GM23248 (cell line): ENCODE measurements at regions not wholly inside any gene's neighbourhood (a gene's known extent, or its start where the extent isn't known, plus 50 kb on each side); places are given as distances from the start of the nearest gene placed in this dataset.

Experiments
- DNase-seq: peaks from one replicate; pipeline ENCODE4 v3.0.0-alpha.2; 2015
- H2AFZ ChIP-seq: fragments of 200-600 bp; sonication (generic); 2 replicates; pipeline ENCODE4 v1.6.1; 2016; ENCODE audit warnings: antibody characterized with exemption
- H3F3A ChIP-seq: fragments of 200-600 bp; sonication (generic); 2 replicates; pipeline ENCODE4 v1.6.1; 2016; ENCODE audit warnings: mild to moderate bottlenecking, antibody characterized with exemption, mixed run types; ENCODE audit not compliant: insufficient read depth
- H3K27ac ChIP-seq: fragments of 200-600 bp; sonication (generic); 2 replicates; pipeline ENCODE4 v1.5.1; 2016; ENCODE audit warnings: mild to moderate bottlenecking
- H3K27me3 ChIP-seq: fragments of 200-600 bp; sonication (generic); replicated peaks from 2 replicates; pipeline ENCODE4 v1.6.1; 2016; ENCODE audit warnings: mild to moderate bottlenecking; ENCODE audit not compliant: insufficient read depth
- H3K36me3 ChIP-seq: fragments of 200-600 bp; sonication (generic); 2 replicates; pipeline ENCODE4 v1.6.1; 2016; ENCODE audit warnings: low read depth, mild to moderate bottlenecking
- H3K4me1 ChIP-seq: fragments of 200-600 bp; sonication (generic); 2 replicates; pipeline ENCODE4 v1.6.1; 2016; ENCODE audit warnings: mild to moderate bottlenecking; ENCODE audit not compliant: insufficient read depth
- H3K4me2 ChIP-seq: fragments of 200-600 bp; sonication (generic); one replicate; pipeline ENCODE4 v1.6.1; 2016; ENCODE audit warnings: mild to moderate bottlenecking; ENCODE audit not compliant: unreplicated experiment
- H3K4me3 ChIP-seq: fragments of 200-600 bp; sonication (generic); 2 replicates; pipeline ENCODE4 v1.5.1; 2016; ENCODE audit warnings: mild to moderate bottlenecking
- H3K79me2 ChIP-seq: fragments of 200-600 bp; sonication (generic); 2 replicates; pipeline ENCODE4 v1.6.1; 2016; ENCODE audit warnings: mild to moderate bottlenecking; ENCODE audit not compliant: insufficient read depth
- H3K9ac ChIP-seq: fragments of 200-600 bp; sonication (generic); 2 replicates; pipeline ENCODE4 v1.6.1; 2016; ENCODE audit warnings: mild to moderate bottlenecking
- H3K9me2 ChIP-seq: fragments of 200-600 bp; sonication (generic); 2 replicates; pipeline ENCODE4 v1.6.1; 2016; ENCODE audit warnings: mixed run types, mild to moderate bottlenecking, moderate library complexity; ENCODE audit not compliant: insufficient read depth
- H3K9me3 ChIP-seq: fragments of 200-600 bp; sonication (generic); one replicate; pipeline ENCODE4 v1.6.1; 2017; ENCODE audit warnings: low read depth
- H4K20me1 ChIP-seq: fragments of 200-600 bp; sonication (generic); 2 replicates; pipeline ENCODE4 v1.6.0; 2016; ENCODE audit not compliant: insufficient read depth
- EZH2 ChIP-seq: fragments of 200-600 bp; sonication (generic); IDR thresholded peaks from 2 replicates; pipeline ENCODE4 v1.6.1; 2018; ENCODE audit warnings: antibody characterized with exemption, mild to moderate bottlenecking; ENCODE audit not compliant: insufficient read depth, poor library complexity, severe bottlenecking
- EZH2phosphoT487 ChIP-seq: fragments of 200-600 bp; sonication (generic); IDR thresholded peaks from 2 replicates; pipeline ENCODE4 v1.6.1; 2018; ENCODE audit warnings: antibody characterized with exemption, moderate library complexity, mild to moderate bottlenecking, low read depth; ENCODE audit not compliant: insufficient read depth
- WGBS, 2 experiments: methylation state at CpG; one replicate each; pipeline ENCODE4 v1.1.6; 2015 to 2017; ENCODE audit warnings: low lambda C conversion rate in 2 of 2, low coverage in 1 of 2; ENCODE audit errors: missing lambda C conversion rate in 2 of 2; 5-methylcytosine and 5-hydroxymethylcytosine counted together
- in situ Hi-C: fragments of 300-500 bp; cut with MboI; formaldehyde crosslinking; loops from 2 replicates; pipeline ENCODE4 v1.15.0; 2020

DNA sequence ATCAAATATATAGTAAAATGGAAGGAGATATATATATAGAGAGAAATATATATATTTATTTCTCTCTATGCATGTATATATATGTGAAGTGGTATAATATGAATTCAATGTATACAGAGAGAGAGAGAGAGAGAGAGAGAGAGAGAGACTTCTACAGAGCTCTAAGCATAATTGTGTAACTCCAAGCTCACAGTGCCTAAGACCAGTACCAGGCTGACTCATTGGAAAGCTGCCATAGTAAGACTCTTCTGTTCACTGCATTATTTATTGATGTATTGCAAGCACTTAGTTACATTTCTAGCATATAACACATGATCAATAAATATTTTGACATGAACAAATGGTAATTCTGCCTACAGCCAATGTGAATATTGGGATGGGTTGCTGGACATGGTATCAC is 1734.7 kb downstream of the SLITRK1 start:
- Histone ChIP-seq H3K9ac (no peak overlapping the region), H3K9me3 (peaks cover 3% of the 10 kb centered on the region), H3K79me2 (no peaks in the 10 kb centered on the region), H3K4me2 (no peak overlapping the region), H4K20me1 (no peaks in the 10 kb centered on the region), H3K27ac (no peak overlapping the region), H3F3A (no peaks in the 10 kb centered on the region), H3K4me1 (no peaks in the 10 kb centered on the region), H3K4me3 (no peak overlapping the region), H3K9me2 (no peaks in the 10 kb centered on the region), H2AFZ (no peak overlapping the region), H3K36me3 (no peaks in the 10 kb centered on the region), H3K27me3 (no peaks in the 10 kb centered on the region)
- in situ Hi-C loops = no loop called here
- DNase-seq = no peak
- TF ChIP-seq EZH2phosphoT487 (no peak), EZH2 (no peak)

DNA sequence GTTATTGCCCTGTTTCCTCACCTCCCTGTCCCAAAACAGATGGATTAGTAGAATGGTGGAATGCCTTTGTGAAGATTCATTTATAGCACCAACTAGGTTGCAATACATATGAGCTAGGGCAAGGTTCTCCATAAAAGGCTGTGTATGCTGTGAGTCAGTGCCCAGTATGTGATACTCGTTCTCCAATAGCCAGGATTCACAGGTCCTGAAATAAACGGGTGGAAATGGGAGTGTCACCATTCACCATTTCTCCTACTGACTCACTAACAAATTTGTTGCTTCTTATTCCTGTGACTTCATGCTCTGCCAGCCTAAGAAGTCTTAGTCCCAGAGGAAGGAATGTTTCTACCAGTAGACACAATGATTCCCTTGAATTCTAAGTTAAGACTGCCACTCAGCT is 1745.4 kb downstream of the SLITRK1 start:
- Histone ChIP-seq H3K27ac (no peak overlapping the region), H3K27me3 (no peaks in the 10 kb centered on the region), H3K4me1 (no peaks in the 10 kb centered on the region), H2AFZ (no peak overlapping the region), H3K36me3 (no peaks in the 10 kb centered on the region), H4K20me1 (no peaks in the 10 kb centered on the region), H3K79me2 (no peaks in the 10 kb centered on the region), H3K4me3 (no peak overlapping the region), H3K9me2 (no peaks in the 10 kb centered on the region), H3K4me2 (no peak overlapping the region), H3K9ac (no peak overlapping the region), H3F3A (no peaks in the 10 kb centered on the region), H3K9me3 (no peaks in the 10 kb centered on the region)
- no peak for TF ChIP-seq EZH2phosphoT487
- TF ChIP-seq EZH2 = no peak
- DNase-seq = no peak
- in situ Hi-C loops = no loop called here
- WGBS, 2 experiments = 16 to 17% methylated on average over 2 of the region's 2 CpGs

DNA sequence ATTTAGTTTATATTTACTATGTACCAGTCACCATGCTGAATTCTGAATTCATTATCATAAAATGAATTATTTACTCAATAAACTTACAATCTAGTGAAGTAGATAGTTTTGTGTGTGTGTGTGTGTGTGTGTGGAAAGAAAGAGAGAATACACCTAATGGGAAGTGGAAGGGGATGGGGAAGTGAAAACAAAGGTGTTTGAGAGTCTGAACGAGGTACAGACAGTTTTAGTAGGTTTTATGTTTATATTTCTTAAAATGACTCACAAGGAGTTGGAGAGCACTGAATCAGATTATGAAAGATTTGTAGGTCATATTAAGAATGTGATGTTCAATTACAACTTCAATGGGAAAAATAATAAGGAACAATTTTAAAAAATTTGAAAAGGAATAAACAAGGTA is 1753.0 kb downstream of the SLITRK1 start:
- Histone ChIP-seq H3K9me2 (peaks cover 3% of the 10 kb centered on the region), H3K4me1 (no peaks in the 10 kb centered on the region), H3K27me3 (no peaks in the 10 kb centered on the region), H3K9ac (no peak overlapping the region), H3K4me2 (no peak overlapping the region), H3K79me2 (no peaks in the 10 kb centered on the region), H4K20me1 (no peaks in the 10 kb centered on the region), H2AFZ (no peak overlapping the region), H3K4me3 (no peak overlapping the region), H3K9me3 (no peaks in the 10 kb centered on the region), H3F3A (no peaks in the 10 kb centered on the region), H3K36me3 (no peaks in the 10 kb centered on the region), H3K27ac (no peak overlapping the region)
- TF ChIP-seq EZH2phosphoT487 (no peak), EZH2 (no peak)
- no peak for DNase-seq
- 3 to 5% methylated on average over 1 of the region's 1 CpG for WGBS, 2 experiments
- in situ Hi-C loops = no loop called here

DNA sequence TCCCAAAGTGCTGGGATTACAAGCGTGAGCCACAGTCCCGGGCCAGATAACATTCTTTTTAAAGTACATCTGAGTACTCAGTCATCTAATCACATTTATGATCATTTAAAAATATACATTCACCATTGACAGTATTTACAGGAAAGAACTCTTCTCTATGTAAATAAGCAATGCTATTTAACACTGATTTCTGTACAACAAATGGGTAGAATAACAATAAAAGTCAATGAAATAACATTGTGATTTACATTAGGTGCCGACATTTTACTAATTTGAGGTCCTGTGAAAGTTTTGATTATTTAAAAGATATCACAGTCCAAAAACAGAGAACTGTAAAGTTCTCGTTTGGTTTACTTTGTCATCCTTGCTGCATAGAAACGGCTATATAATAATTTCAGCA is 1763.7 kb downstream of the SLITRK1 start:
- TF ChIP-seq EZH2phosphoT487 (no peak), EZH2 (no peak)
- no peak overlapping the region for H3K4me2 ChIP-seq
- H3K4me1 ChIP-seq = no peaks in the 10 kb centered on the region
- no peaks in the 10 kb centered on the region for H4K20me1 ChIP-seq
- no peak overlapping the region for H3K9ac ChIP-seq
- in situ Hi-C loops = no loop called here
- no peaks in the 10 kb centered on the region for H3K9me3 ChIP-seq
- no peaks in the 10 kb centered on the region for H3F3A ChIP-seq
- no peak overlapping the region for H2AFZ ChIP-seq
- DNase-seq = no peak
- no peaks in the 10 kb centered on the region for H3K36me3 ChIP-seq
- H3K79me2 ChIP-seq = no peaks in the 10 kb centered on the region
- H3K27ac ChIP-seq = no peak overlapping the region
- no peak overlapping the region for H3K4me3 ChIP-seq
- WGBS, 2 experiments = 22 to 28% methylated on average over 5 of the region's 5 CpGs
- no peaks in the 10 kb centered on the region; the same call in 1 of the 2 replicates for H3K9me2 ChIP-seq
- H3K27me3 ChIP-seq = no peaks in the 10 kb centered on the region

DNA sequence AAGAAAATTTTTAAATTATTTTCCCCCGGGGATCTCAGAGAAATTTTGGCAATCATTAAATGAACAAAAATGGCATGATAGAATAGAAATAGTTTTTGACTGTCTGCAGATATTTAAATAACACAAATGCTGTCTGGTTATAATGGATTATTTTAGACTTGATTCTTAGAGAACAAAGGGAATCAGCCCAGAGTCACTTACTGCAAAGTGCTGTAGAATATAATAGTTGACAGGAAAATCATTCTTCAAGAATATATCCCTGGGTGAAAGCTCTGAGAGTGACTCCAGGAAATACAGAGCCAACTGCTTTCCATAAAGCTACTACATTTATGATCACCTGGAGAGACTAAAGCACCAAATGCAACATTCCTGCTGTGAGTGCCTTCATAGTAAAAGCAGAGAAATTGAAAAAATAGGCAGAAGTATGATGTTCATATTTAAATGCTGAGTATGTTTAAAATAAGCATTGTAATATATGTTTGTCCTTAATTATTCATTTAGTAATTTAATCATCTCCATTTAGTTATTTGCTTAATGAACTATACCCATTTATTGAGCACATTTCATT is 1765.8 kb downstream of the SLITRK1 start:
- in situ Hi-C loops = no loop called here
- no peak overlapping the region for H2AFZ ChIP-seq
- no peak for DNase-seq
- H3K4me2 ChIP-seq = no peak overlapping the region
- no peaks in the 10 kb centered on the region; the same call in 1 of the 2 replicates for H3K9me2 ChIP-seq
- H3K27me3 ChIP-seq = no peaks in the 10 kb centered on the region
- WGBS, 2 experiments = 0% methylated on average over 1 of the region's 1 CpG
- H3K27ac ChIP-seq = no peak overlapping the region
- no peaks in the 10 kb centered on the region for H3K4me1 ChIP-seq
- H3K9ac ChIP-seq = no peak overlapping the region
- no peaks in the 10 kb centered on the region for H3K9me3 ChIP-seq
- no peak for TF ChIP-seq EZH2
- TF ChIP-seq EZH2phosphoT487 = no peak
- H3K36me3 ChIP-seq = no peaks in the 10 kb centered on the region
- H4K20me1 ChIP-seq = no peaks in the 10 kb centered on the region
- no peaks in the 10 kb centered on the region for H3K79me2 ChIP-seq
- H3K4me3 ChIP-seq = no peak overlapping the region
- H3F3A ChIP-seq = no peaks in the 10 kb centered on the region
